Fibroblast of lung (primary cell): ENCODE measurements at regions not wholly inside any gene's neighbourhood (a gene's known extent, or its start where the extent isn't known, plus 50 kb on each side); places are given as distances from the start of the nearest gene placed in this dataset.

ENCODE experiments used
- DNase-seq, 2 donors: peaks; one replicate each; pipeline versions ENCODE4 v3.0.0 to v3.0.0-alpha.2; 2010; ENCODE audit warnings: low read depth in 2 of 2
- H2AFZ ChIP-seq: 2 replicates; pipeline ENCODE4 v1.5.1; 2012; ENCODE audit warnings: low read length, control low read depth, inconsistent platforms
- H3K27ac ChIP-seq: 2 replicates; pipeline ENCODE4 v1.5.1; 2011; ENCODE audit warnings: low read length, control low read depth; ENCODE audit not compliant: insufficient read depth
- H3K27me3 ChIP-seq: 2 replicates; pipeline ENCODE4 v1.5.1; 2011; ENCODE audit warnings: mild to moderate bottlenecking, low read length; ENCODE audit not compliant: control insufficient read depth, insufficient read depth
- H3K36me3 ChIP-seq: 2 replicates; pipeline ENCODE4 v1.5.1; 2011; ENCODE audit warnings: low read length; ENCODE audit not compliant: control insufficient read depth, insufficient read depth
- H3K4me1 ChIP-seq: 2 replicates; pipeline ENCODE4 v1.5.1; 2011; ENCODE audit warnings: low read length; ENCODE audit not compliant: control insufficient read depth, insufficient read depth; ENCODE audit errors: extremely low read depth
- H3K4me2 ChIP-seq: 2 replicates; pipeline ENCODE4 v1.5.1; 2011; ENCODE audit warnings: low read length, control low read depth; ENCODE audit not compliant: insufficient read depth; ENCODE audit errors: extremely low read depth
- H3K4me3 ChIP-seq, 4 experiments: fragments of 200-600 bp in 1 of 4; sonication (generic) in 1 of 4; replicated peaks in 1 of 4; 2 replicates each; pipeline ENCODE4 v1.5.1; 2011 to 2016; ENCODE audit warnings: low read length in 4 of 4, low read depth in 3 of 4, mild to moderate bottlenecking in 3 of 4, control low read depth in 2 of 4, inconsistent platforms in 1 of 4, mixed read lengths in 1 of 4; ENCODE audit not compliant: insufficient read depth in 1 of 4; ENCODE audit errors: control extremely low read depth in 1 of 4
- H3K79me2 ChIP-seq: 2 replicates; pipeline ENCODE4 v1.5.1; 2012; ENCODE audit warnings: mild to moderate bottlenecking, low read length, inconsistent platforms; ENCODE audit not compliant: control insufficient read depth, insufficient read depth
- H3K9ac ChIP-seq: 2 replicates; pipeline ENCODE4 v1.5.1; 2011; ENCODE audit warnings: mild to moderate bottlenecking, low read length, control low read depth; ENCODE audit not compliant: insufficient read depth
- H3K9me3 ChIP-seq: 2 replicates; pipeline ENCODE4 v1.5.1; 2012; ENCODE audit warnings: low read depth, low read length; ENCODE audit not compliant: control insufficient read depth, insufficient read depth
- H4K20me1 ChIP-seq: 2 replicates; pipeline ENCODE4 v1.5.1; 2011; ENCODE audit warnings: low read length; ENCODE audit not compliant: control insufficient read depth, insufficient read depth; ENCODE audit errors: extremely low read depth
- CTCF ChIP-seq, 2 donors: IDR thresholded peaks in 1 of 2; conservative IDR thresholded peaks in 1 of 2; 1 replicate in 1 of 2; 2 replicates in 1 of 2; pipeline ENCODE4 v1.5.1; 2011 to 2012; ENCODE audit warnings: low read length in 2 of 2, control low read depth in 1 of 2, inconsistent platforms in 1 of 2, low read depth in 1 of 2, mild to moderate bottlenecking in 1 of 2
- EZH2 ChIP-seq: IDR thresholded peaks from 2 replicates; pipeline ENCODE4 v1.5.1; 2012; ENCODE audit warnings: low read length, control low read depth, mild to moderate bottlenecking; ENCODE audit errors: missing control alignments

GRCh38 chr11:11182261-11182660 lies 170.8 kb downstream of the CSNK2A3 start:
- DNase-seq: no peak
- Histone ChIP-seq H3K27ac (no peak overlapping the region), H3K4me2 (no peak overlapping the region), H3K9ac (no peak overlapping the region), H3K79me2 (no peaks in the 10 kb centered on the region), H3K9me3 (no peaks in the 10 kb centered on the region), H3K4me1 (no peaks in the 10 kb centered on the region), H4K20me1 (no peaks in the 10 kb centered on the region), H3K27me3 (peaks cover 5% of the 10 kb centered on the region), H3K4me3 (no peak overlapping the region), H3K36me3 (no peaks in the 10 kb centered on the region), H2AFZ (no peak overlapping the region)
- TF ChIP-seq EZH2 (no peak), CTCF (conservative IDR thresholded peaks at IDR 0.05 in 1 of 2, IDR thresholded peaks at IDR 0.05 in 1 of 2; ENCODE audit: low read depth in 1 of 2, low read length in 2 of 2) (no peak)

- no peaks in the 10 kb centered on the region for H3K36me3 ChIP-seq
- H3K4me1 ChIP-seq: no peaks in the 10 kb centered on the region
- TF ChIP-seq CTCF (conservative IDR thresholded peaks at IDR 0.05 in 1 of 2, IDR thresholded peaks at IDR 0.05 in 1 of 2; ENCODE audit: low read depth in 1 of 2, low read length in 2 of 2) (no peak), EZH2 (no peak)
- no peak overlapping the region for H3K4me2 ChIP-seq
- no peak overlapping the region for H3K9ac ChIP-seq
- no peaks in the 10 kb centered on the region for H3K9me3 ChIP-seq
- peaks cover 5% of the 10 kb centered on the region for H3K27me3 ChIP-seq
- H4K20me1 ChIP-seq: no peaks in the 10 kb centered on the region
- DNase-seq: peak; percentile 77 to 86
- H3K4me3 ChIP-seq: no peak overlapping the region
- H2AFZ ChIP-seq: no peak overlapping the region
- H3K27ac ChIP-seq: no peak overlapping the region
- no peaks in the 10 kb centered on the region for H3K79me2 ChIP-seq
Measured at GRCh38 chr11:11178671-11179638, 174.1 kb downstream of the CSNK2A3 start.

DNA sequence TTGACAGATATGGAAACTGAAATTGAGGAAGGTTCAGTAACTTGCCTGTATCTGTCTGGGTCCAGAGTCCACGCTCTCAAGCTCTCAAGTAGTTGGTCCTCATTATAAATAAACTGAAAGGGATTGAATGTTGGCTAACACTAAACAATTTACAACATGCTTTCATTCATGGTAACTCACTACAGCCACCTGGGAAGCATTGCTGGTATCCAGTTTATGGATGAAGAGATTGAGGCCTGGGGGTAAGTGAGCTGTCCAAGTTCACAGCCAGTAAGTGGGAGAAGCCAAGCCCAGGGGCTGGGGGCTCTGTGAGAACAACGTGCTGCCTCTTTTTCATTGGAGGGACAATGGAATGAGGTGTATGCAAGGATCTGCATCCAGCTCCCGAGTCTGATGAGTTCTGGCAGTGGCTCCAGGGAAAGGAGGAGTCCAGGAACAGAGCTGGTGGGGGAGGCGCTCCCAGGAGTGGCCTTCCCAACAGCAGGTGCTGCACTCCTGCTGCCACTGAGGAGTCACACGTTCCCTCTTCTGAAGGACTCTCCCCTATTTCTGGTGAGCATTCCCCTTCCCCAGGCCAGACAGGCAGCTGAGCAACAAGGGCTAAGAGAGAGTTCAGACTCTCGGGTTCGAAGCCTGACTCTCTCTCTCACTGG lies 175.8 kb downstream of the CSNK2A3 start:
- no peak overlapping the region for H3K9ac ChIP-seq
- no peak overlapping the region for H3K4me3 ChIP-seq
- H2AFZ ChIP-seq: no peak overlapping the region
- H3K4me2 ChIP-seq: no peak overlapping the region
- H3K27me3 ChIP-seq: peaks cover 2% of the 10 kb centered on the region
- DNase-seq: no peak
- H4K20me1 ChIP-seq: no peaks in the 10 kb centered on the region
- no peaks in the 10 kb centered on the region for H3K79me2 ChIP-seq
- no peak for TF ChIP-seq EZH2
- TF ChIP-seq CTCF (conservative IDR thresholded peaks at IDR 0.05 in 1 of 2, IDR thresholded peaks at IDR 0.05 in 1 of 2; ENCODE audit: low read depth in 1 of 2, low read length in 2 of 2): no peak
- no peak overlapping the region for H3K27ac ChIP-seq
- H3K36me3 ChIP-seq: no peaks in the 10 kb centered on the region
- no peaks in the 10 kb centered on the region for H3K9me3 ChIP-seq
- no peaks in the 10 kb centered on the region for H3K4me1 ChIP-seq
